PC-9 (cell line): ENCODE measurements at regions not wholly inside any gene's neighbourhood (a gene's known extent, or its start where the extent isn't known, plus 50 kb on each side); places are given as distances from the start of the nearest gene placed in this dataset.
A peak's percentile ranks its signal among the peaks of the same experiment; 100 is the strongest.

Source experiments
- BruUV-seq: library from RNA; stranded (reverse); fragments of 400-500 nt; replicated peaks from 2 replicates; lab custom pipeline; 2021; lab: Mats Ljungman, UMichigan
- CTCF ChIA-PET: fragments of 300-600 bp; sonication (Branson Sonifier 250); formaldehyde crosslinking; loops from one replicate; lab custom pipeline; 2022; ENCODE audit warnings: antibody characterized with exemption; lab: Charles Lee
- POLR2A ChIA-PET: fragments of 300-600 bp; sonication (Branson Sonifier 250); formaldehyde crosslinking; loops from one replicate; lab custom pipeline; 2022; ENCODE audit warnings: antibody characterized with exemption; ENCODE audit not compliant: unreplicated experiment; lab: Charles Lee
- DNase-seq, 2 experiments: peaks; one replicate each; pipeline versions ENCODE4 v3.0.0 to v3.0.0-alpha.2; 2015 to 2022; ENCODE audit warnings: mixed read lengths in 1 of 2
- H2AFZ ChIP-seq: fragments of 200-600 bp; sonication (generic); 2 replicates; pipeline ENCODE4 v1.8.1; 2017; ENCODE audit warnings: antibody characterized with exemption
- H3F3A ChIP-seq: fragments of 200-600 bp; sonication (generic); 2 replicates; pipeline ENCODE4 v1.8.1; 2017; ENCODE audit warnings: antibody characterized with exemption, mild to moderate bottlenecking, low read depth; ENCODE audit not compliant: insufficient read depth
- H3K27ac ChIP-seq: fragments of 200-600 bp; sonication (generic); 2 replicates; pipeline ENCODE4 v1.6.1; 2016; ENCODE audit warnings: mixed run types
- H3K27me3 ChIP-seq: fragments of 200-600 bp; sonication (generic); 2 replicates; pipeline ENCODE4 v1.6.1; 2016; ENCODE audit warnings: low read depth, mixed run types; ENCODE audit not compliant: insufficient read depth
- H3K36me3 ChIP-seq: fragments of 200-600 bp; sonication (generic); 2 replicates; pipeline ENCODE4 v1.6.1; 2016; ENCODE audit warnings: low read depth, mixed run types
- H3K4me1 ChIP-seq: fragments of 200-600 bp; sonication (generic); replicated peaks from 2 replicates; pipeline ENCODE4 v1.6.1; 2016; ENCODE audit warnings: mixed run types; ENCODE audit not compliant: insufficient read depth
- H3K4me2 ChIP-seq: fragments of 200-600 bp; sonication (generic); 2 replicates; pipeline ENCODE4 v1.6.1; 2017; ENCODE audit warnings: mixed run types
- H3K4me3 ChIP-seq: fragments of 200-600 bp; sonication (generic); 2 replicates; pipeline ENCODE4 v1.6.1; 2016; ENCODE audit warnings: mixed run types
- H3K79me2 ChIP-seq: fragments of 200-600 bp; sonication (generic); 2 replicates; pipeline ENCODE4 v1.6.1; 2017; ENCODE audit warnings: low read depth, mixed run types
- H3K9me2 ChIP-seq: fragments of 200-600 bp; sonication (generic); 2 replicates; pipeline ENCODE4 v1.8.1; 2017; ENCODE audit warnings: mild to moderate bottlenecking; ENCODE audit not compliant: insufficient read depth
- H3K9me3 ChIP-seq: fragments of 200-600 bp; sonication (generic); 2 replicates; pipeline ENCODE4 v1.8.1; 2016; ENCODE audit warnings: low read depth; ENCODE audit not compliant: insufficient read depth
- H4K20me1 ChIP-seq: fragments of 200-600 bp; sonication (generic); 2 replicates; pipeline ENCODE4 v1.8.1; 2017; ENCODE audit not compliant: insufficient read depth
- CTCF ChIP-seq: fragments of 200-600 bp; sonication (generic); conservative IDR thresholded peaks from 2 replicates; pipeline ENCODE4 v1.6.1; 2017; ENCODE audit warnings: mixed run types, antibody characterized with exemption, mild to moderate bottlenecking, moderate library complexity
- EZH2 ChIP-seq: fragments of 200-600 bp; sonication (generic); IDR thresholded peaks from 2 replicates; pipeline ENCODE4 v1.8.0; 2017; ENCODE audit warnings: antibody characterized with exemption, low read depth
- intact Hi-C: fragments of 100-400 bp; cut with micrococcal nuclease; formaldehyde crosslinking; loops from one replicate; pipeline ENCODE4 v1.10.0; 2022; ENCODE audit not compliant: unreplicated experiment

GRCh38 chr12:67798768-67799167 is 150.2 kb downstream of the DYRK2 start:
- Histone ChIP-seq H4K20me1 (no peaks in the 10 kb centered on the region), H3K27ac (no peak overlapping the region), H3K9me3 (no peaks in the 10 kb centered on the region; the same call in none of the 2 replicates), H3K36me3 (no peaks in the 10 kb centered on the region), H3K4me3 (no peak overlapping the region), H3K4me1 (peaks cover 11% of the 10 kb centered on the region), H3K4me2 (no peak overlapping the region), H3K9me2 (no peaks in the 10 kb centered on the region; the same call in 1 of the 2 replicates), H3F3A (no peaks in the 10 kb centered on the region), H3K27me3 (no peaks in the 10 kb centered on the region), H2AFZ (no peak overlapping the region), H3K79me2 (no peaks in the 10 kb centered on the region)
- intact Hi-C loops = no loop called here
- ChIA-PET CTCF (no interaction called here), POLR2A (interaction anchor here (0.8 kb wide), 1 partner anchor 342 kb away, joined by 9 read pairs; no protein-coding TSS in a partner anchor)
- BruUV-seq = no TSS peak
- DNase-seq = peak in 1 of 2 experiments; percentile 40
- TF ChIP-seq EZH2 = no peak
- TF ChIP-seq CTCF = no peak

GRCh38 chr12:67802731-67803130 is 154.2 kb downstream of the DYRK2 start:
- Histone ChIP-seq H3F3A (no peaks in the 10 kb centered on the region), H4K20me1 (no peaks in the 10 kb centered on the region), H3K4me2 (no peak overlapping the region), H2AFZ (no peak overlapping the region), H3K4me3 (no peak overlapping the region), H3K9me2 (no peaks in the 10 kb centered on the region; the same call in 1 of the 2 replicates), H3K79me2 (no peaks in the 10 kb centered on the region), H3K9me3 (no peaks in the 10 kb centered on the region), H3K27ac (no peak overlapping the region), H3K27me3 (no peaks in the 10 kb centered on the region), H3K36me3 (no peaks in the 10 kb centered on the region), H3K4me1 (no peaks in the 10 kb centered on the region)
- no TSS peak for BruUV-seq
- DNase-seq = no peak
- ChIA-PET POLR2A (interaction anchor here (0.7 kb wide), 1 partner anchor 123 kb away, joined by 3 read pairs; no protein-coding TSS in a partner anchor), CTCF (no interaction called here)
- TF ChIP-seq CTCF = no peak
- intact Hi-C loops = no loop called here

- Histone ChIP-seq H3F3A (no peaks in the 10 kb centered on the region), H3K4me1 (no peaks in the 10 kb centered on the region), H3K9me2 (no peaks in the 10 kb centered on the region; the same call in 1 of the 2 replicates), H2AFZ (no peak overlapping the region), H3K79me2 (no peaks in the 10 kb centered on the region), H3K4me3 (no peak overlapping the region), H4K20me1 (no peaks in the 10 kb centered on the region), H3K9me3 (no peaks in the 10 kb centered on the region), H3K4me2 (no peak overlapping the region), H3K27ac (no peak overlapping the region), H3K27me3 (no peaks in the 10 kb centered on the region), H3K36me3 (no peaks in the 10 kb centered on the region)
- POLR2A ChIA-PET = no interaction called here
- no peak for TF ChIP-seq EZH2
- TF ChIP-seq CTCF = no peak
- CTCF ChIA-PET = no interaction called here
- DNase-seq = no peak
- intact Hi-C loops = no loop called here
- no TSS peak for BruUV-seq
Observed at GRCh38 chr12:67803278-67803993, 154.9 kb downstream of the DYRK2 start.
